IPS DF 4.7 (cell line): ENCODE measurements at regions not wholly inside any gene's neighbourhood (a gene's known extent, or its start where the extent isn't known, plus 50 kb on each side); places are given as distances from the start of the nearest gene placed in this dataset.

Experiments used
- DNase-seq: peaks from one replicate; pipeline ENCODE4 v3.0.0-alpha.2; 2013; ENCODE audit warnings: low spot score; ENCODE audit errors: extremely low read depth

DNA sequence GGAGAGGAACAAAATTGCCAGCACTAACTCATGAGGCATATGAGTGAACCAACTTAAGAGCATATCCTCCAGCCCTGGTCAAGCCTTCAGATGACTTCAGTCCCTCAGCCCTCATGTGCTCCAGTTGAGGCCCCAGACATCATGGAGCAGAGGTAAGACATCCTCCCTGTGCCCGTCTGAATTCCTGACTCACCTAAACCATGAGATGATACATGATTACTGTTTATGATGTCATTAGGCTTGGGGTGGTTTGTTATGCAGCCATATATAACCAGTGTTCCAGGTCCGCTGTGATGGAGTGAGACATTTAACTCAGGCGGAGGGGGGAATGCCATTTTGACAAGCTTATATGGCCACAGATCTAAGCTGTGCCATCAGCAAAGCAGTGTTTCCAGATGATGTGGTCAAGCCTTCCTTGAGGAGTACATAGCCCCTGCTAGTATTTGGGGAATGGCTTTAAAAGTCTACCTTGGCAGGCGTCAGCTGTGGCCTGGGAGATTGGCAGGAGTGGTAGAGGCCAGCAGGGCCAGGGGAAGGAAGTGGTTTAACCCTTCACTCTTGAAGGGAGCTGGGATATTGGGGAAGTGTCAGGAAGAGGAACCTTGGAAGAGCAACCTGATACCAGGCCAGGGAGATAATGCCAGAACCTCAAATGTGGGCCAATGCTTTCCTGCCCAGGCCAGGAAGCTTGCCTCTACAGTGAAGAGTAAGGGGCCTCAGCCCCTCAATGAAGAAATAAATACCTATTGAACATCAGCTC lies 343.0 kb upstream of the PODXL start:
- DNase-seq, result no peak

DNA sequence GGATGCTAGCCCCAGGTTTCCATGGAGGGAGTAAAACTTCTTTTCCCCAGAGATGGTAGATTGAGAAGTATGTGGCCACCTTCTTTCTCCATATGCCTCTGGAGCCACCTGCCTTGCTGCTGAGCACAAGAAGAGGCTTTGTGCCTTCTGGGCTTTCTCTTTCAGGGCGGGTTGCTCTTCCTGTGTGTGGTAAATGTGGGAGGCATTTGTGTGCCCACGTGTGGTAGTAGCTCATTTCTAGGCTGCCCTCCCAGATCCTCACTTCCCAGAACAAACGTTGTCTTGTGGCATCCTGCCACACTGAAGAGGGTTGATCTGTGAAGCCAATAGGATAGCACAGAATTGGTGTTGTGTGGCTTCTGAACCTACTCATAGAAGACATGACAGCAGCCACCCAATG lies 342.0 kb upstream of the PODXL start:
- no peak for DNase-seq

DNA sequence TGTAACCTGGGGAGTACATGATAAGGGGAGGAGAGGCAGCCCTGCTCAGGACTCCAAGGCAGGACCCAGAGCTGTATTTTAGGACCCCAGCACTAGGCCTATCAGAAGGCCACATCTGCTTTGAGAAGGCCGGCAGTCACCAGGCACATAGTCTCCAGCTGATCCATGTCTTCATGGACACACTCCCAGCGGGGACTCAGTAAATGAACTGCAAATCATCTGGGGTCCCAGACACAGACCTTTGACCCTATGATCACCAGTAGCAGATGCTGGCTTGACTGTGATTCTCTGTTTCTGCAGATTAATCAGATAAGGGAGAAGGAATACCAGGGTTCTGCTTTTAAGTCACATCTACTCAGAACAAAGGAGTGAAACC lies 341.4 kb upstream of the PODXL start:
- DNase-seq, result no peak

DNA sequence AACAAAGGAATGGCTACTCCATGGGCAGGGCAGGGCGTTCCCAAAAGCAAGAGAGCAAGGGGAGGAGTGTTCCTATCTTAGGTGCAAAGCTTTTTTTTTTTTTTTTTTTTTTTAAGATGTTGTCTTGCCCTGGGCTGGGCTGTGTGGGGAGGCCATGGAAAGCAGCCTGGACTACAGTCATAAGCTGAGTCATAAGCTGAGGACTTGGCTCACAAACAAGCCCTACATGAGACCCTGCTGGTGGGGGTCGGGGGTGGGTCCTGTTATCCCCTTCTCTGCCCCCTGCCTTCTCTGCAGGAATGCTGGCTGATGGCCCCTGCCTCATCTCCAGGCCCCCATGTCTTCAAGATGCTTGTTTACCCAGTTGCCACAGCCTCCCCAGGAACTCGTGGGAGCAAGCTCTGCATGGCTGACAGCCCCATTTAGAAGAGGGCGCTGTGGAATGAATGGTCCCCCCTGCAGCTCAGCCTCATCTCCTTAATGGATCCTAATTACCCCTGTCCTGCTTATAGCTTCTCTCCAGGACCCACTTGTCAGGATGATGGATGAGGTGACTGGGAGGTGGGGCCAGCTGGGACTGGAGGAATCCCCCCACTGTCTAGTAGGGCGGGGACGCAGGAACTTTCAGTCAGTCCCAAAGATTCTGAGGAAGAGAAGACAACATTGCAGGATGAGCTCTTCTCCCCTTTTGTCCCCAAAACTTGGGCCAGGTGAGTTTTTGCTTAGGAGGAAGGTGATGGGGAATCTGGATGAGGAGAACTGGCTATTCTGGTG lies 340.8 kb upstream of the PODXL start:
- DNase-seq, result no peak

DNA sequence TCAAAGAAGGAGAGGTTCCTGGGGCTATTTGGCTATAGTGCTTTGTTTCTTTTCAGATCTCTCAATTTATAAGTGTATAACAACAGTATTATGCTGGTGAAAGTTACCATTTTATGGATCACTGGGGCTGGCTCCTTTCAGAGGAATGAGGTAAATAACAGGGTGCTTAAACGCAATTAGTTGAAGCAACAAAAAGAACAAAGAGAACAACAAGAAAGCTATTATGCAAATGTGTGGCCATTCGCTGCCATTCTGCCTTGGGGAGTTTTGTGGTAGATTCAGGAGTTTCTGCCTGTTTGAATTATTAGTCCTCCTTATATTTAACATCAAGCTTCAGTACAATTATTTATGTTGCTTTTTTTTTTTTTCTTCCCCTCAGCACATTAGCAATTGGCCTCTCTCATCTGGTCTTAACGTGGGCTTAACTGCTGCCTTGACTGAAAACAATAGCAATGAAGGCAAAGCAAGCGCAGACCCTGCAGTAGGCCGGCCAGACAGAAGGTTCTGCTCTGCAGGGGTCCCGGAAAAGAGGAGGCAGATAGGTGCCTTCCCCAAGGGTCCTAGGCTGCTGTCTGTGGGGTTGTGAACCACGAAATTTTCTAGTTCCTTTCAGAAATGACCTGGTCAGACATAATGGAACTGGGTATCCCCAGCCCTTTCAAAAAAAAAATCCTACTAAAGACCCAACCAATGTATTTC lies 339.9 kb upstream of the PODXL start:
- DNase-seq, result no peak

DNA sequence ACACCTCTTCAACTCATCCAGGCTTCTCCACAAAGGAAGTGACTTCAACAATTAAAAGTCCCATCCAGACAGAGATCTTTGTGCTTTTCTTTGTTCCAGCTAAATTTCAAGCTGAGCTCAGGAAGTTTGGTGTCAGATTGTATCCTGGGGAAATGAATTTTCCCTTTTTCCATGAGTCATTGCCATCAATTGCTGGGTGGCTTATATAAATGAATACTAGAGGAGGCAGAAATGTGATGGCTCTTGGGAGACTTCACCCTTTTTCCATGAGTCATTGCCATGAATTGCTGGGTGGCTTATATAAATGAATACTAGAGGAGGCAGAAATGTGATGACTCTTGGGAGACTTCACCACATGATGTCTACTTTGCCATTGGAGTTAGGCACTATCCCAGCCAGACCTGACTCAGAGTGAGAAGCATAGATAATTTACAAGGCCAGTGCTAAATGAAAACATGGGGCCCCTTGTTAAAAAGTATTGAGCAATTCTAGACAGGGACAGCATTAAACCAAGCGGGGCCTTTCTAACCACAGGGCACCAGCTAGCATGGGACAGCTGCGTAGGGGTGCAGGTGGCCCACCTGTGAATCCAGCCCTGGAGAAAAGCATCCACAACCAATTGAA lies 339.2 kb upstream of the PODXL start:
- no peak for DNase-seq

DNA sequence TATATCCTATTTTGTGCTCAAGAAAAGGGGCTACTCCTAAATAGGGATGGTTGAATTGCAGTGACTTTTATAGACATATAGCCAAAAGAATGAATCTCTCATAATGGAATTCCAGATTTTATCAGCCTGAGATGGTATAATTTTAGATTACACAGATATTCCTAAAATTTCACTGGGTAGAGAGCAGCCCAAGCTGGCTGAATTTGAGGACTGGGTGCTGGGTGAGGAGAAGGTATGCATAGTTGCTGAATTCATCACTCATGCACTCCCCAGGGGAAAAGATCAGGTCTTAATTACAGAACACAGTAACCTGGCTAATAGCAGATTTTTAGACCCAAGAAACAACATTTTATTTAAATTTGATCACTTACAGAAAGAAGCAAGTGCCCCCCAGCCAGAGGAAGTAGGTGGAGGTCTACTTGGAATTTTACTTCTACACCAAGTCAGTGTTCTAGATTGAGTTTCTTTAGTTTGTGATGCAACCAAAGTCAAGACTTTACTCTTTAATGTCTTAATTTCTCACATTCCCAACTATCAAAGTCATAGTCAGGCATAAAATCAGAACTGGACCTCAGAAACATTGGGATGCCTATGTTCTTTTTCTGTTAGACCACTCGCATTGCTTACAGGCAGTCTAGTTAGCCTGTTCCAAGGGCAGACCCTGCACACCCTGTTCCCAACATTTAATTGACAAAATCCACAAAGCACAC lies 337.4 kb upstream of the PODXL start:
- DNase-seq, result no peak

DNA sequence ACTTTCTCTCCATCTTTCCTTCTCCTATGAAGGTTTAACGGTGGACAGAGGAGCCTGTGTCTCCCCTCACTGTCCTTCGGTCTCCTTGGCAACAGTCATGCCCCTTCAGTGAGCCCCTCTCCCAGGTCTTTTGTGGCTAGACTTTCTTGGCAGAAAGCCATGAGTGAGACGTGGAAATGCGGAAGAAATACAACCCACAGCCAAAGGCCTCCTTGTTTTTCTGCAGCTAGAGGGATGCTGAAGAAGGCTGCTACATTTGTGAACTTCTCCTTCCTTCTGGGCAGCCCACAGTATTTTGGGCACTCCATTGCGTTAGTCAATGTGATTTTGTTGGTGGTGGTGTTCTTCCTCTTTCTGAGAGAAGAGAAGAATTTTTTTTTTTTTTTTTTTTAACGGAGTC lies 333.7 kb upstream of the PODXL start:
- no peak for DNase-seq

DNA sequence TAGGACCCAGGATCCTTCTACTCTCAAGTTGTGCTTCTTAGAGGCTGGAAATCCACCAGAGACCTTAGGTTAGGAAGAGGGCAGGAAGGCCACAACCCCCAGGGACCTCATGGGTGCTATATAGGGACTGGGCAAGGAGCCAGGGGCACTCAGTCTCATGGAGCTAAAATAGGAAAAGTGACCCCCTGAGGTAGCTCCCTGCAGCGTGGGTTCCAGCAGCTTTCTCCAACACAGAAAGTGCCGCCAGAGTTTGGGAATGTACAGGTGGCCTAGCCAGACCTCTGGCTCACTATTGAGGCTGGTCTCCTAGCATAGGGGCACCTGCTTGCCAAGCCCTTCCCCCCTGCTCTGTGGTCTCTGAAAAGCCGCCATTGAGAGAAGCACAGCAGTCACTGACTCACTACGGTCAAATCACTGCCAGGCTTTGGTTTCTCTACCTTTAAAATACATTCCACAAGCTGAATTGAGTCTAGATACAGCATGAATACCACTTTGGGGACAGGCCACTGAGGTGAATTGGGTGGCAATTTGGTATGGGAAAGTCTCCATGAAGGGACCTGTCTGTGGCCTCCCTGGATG lies 333.2 kb upstream of the PODXL start:
- no peak for DNase-seq

DNA sequence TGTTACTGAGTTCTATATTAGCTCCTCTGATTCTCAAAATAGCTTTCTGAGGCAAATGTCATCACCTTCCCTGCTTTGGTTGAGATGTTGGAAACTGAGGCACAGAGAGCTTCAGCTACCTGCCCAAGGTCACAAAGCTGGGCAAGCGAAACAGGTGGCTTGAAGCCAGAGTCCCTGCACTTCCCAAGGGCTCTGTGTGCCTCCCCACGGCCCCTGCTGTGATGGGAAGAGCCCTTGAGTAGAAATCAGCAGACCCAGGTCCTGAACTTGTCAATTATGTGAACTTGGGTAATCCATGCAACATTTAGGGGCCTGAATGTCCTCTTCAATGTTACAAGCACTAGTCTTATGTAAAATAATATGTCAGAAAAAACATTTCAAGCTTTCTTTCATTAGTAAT lies 327.3 kb upstream of the PODXL start:
- DNase-seq, result no peak

DNA sequence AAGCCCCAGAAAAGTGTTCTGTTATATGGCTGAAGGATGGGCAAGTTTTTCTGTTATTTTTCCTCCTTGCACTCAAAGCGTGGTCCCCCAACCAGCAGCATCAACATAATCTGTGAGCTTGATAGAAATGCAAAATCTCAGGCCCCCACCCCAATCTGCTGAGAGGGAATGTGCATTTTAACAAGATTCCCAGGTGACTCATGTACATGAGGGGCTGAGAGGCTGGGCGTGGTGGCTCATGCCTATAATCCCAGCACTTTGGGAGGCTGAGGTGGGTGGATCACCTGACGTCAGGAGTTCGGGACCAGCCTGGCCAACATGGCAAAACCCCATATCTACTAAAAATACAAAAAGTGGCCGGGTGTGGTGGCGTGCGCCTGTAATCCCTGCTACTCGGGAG lies 326.8 kb upstream of the PODXL start:
- DNase-seq, result no peak

DNA sequence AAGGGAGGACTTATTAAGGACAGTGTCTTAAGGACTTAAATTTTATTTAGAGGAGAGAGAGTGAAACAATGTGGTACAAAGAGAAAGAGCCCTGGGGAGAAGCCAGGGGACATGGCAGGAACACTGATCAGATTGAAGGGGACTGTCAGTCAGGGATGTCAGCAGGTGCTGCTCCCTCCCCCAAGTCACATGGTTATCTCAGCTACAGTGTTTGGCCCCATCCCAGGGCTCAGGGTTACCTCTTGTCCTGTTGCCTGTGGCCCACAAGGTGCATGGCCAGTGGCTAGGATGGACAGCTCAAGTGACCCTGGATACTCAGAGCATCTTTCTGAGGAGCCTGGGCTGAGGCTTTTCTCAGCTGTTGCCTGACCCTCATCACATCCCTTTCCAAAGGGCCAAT lies 325.9 kb upstream of the PODXL start:
- no peak for DNase-seq

DNA sequence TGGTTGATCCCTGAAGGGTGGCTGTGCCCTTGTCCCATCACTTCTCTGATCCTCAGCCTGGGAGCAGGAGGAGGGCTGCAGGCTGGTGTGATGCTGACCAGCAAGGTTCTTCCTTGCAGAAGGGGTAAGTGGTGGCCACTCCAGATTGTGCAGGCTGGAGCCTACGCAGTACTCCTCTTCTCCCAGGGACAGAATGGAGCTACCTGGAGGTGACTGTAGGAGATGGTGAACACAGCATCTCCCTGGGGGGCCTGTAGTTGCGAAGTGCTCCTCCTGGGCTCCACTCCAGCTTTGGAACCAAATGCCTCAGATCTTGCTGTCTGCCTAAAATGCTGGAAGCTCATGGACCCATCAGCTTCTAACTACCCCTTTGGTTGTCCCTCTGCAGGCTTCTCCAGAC lies 323.6 kb upstream of the PODXL start:
- DNase-seq, result no peak

DNA sequence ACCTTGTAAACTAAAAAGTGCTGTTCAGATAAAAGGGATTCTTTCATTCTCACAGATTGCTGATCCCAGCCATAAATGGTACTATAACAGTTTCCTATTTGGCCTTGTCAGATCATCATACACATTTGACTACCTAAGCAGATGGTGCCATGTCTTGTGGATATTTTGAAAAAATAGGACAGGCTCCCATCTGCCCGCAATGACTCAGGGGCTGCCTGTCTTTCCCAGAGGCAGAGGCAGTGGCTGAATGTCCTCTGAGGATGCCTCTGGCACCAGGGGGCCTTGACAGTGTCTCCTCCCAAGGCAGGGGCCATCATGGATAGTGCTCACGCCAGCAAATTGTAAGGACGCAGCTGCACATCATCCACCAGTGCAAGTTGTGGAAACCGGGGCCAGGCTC lies 323.0 kb upstream of the PODXL start:
- DNase-seq, result no peak

DNA sequence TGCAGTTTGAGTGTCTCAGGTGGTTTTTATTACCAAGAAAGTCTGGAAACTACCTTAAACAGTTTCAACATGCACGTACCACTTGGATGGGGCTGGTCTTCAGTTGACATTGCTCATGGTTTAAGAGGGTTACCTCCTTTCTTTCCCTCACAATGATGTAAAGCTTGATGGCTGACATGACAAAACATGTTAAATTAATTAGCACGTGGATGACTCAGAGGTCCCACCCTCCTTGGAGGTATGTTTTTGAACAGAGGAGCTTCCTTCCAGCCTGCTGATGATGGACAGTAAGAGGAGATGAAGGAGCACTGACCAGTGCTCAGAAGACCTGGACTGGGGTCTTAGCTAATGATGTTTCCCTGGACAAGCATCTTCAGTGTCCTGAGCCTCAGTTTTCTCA lies 322.3 kb upstream of the PODXL start:
- DNase-seq, result no peak

DNA sequence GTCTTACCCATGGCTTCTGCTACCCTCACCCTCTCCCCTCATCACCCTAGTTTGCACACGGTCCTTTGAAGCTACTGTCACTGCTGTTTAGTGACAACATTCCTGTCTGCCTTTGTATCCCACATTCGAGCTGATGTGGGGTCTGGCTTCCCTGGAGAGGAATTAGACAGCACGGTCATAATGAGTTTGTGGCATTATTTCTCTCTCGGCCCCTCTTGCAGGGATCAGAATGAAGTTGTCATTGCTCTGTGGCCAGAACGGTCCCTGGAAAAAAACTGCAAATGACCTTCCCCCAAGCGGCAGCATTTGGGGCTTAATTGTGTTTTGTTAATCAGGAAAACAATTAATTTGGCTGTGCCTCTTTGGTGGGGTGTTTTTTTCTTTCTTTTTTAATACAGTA lies 317.2 kb upstream of the PODXL start:
- no peak for DNase-seq

DNA sequence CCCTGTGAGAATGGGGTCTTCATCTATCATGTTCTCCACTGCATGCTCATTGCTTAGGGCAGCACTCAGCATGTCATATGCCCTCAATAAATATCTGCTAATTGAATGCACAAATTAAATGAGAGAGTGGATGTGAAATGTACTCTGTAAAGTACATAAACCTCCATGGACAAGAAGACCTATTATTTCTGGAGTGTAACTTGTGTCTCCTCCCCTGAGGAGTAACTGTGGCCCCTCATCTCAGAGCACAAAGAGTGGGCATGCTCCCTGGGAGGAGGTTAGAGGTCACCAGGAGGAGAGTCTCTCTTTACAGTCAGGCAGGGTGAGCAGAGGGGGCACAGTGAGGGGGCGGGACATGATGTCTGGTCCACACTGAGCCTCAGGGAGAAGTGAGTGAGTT lies 313.6 kb upstream of the PODXL start:
- DNase-seq, result no peak

DNA sequence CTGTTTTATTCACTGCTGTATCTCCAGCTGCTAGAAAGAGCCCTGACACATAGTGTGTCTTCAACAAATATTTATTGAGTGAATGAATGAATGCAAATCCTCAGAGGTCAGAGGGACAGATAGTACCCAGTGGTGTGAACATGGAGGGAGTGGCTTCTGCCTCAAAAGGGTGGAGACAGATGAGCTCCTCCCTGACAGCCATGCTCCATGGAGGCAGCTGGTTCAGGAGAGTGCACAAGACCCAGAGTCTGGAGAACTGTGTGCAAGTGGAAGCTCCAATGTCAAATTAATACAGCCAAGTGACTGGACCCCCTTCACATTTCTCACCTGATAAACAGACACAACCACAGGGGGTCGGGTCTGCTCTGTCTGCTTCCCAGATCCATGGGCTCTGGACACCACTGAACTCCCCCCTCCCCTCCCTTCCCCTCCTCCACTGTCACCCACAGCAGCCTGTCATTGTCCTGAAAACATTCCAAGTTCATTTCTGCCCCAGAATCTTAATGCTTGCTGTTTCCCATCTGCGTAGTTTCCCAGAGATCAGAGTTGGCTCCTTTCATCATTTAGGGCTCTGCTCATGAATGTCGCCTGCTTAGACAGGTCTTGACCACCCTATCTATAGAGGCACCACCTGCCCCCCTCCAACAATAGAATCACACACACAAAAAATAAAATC lies 312.9 kb upstream of the PODXL start:
- no peak for DNase-seq

DNA sequence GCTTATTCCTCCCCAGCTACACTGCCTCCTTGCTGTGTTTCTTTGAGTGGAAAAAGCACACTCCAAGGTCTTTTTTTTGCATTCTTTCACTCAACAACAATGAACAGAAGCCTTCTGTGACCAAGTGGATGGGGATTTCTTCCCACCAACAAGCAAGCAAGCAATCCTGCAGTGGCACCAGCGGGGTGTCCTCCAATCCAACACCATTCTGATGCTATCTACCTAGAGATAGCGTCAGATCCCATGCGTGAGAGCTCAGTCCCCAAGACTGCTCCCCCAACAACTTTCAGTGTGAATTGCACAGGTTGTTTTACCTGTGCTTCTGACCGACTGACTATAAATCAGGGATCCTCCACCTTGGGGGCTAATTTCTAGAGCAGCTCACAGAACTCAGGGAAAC lies 311.0 kb upstream of the PODXL start:
- no peak for DNase-seq

DNA sequence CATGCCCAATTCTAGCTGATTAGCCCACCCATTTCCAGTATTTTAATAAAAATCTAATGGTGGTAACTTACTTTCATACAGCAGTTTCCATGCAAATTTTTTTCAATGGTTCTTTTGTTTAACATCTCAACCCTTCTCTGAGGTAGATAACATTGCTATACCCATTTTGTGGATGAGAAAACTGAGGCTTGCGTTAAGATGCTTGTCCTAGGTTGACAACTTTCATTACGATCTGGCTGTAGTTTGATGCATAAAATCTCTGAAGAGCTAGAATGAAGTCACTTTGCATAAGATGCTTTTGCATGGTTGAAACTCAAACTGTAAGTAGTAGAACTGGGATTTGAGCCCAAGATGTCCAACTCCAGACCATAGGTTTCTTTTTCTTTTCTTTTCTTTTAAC lies 309.5 kb upstream of the PODXL start:
- DNase-seq, result no peak
